ENCODE measurements at regions not wholly inside any gene's neighbourhood (a gene's known extent, or its start where the extent isn't known, plus 50 kb on each side); places are given as distances from the start of the nearest gene placed in this dataset.
"Not testable (repeated sequence)": the region's sequence is repeated elsewhere in the genome, so short reads cannot be mapped to it uniquely, and the experiment has no call there.

- not testable (repeated sequence) for DNase-seq (ENCODE audit: low read depth)
Measured at GRCh38 chr9:109665736-109666135, 114.3 kb upstream of the PALM2AKAP2 start.

- DNase-seq (ENCODE audit: low read depth), result no peak
Measured at GRCh38 chr9:109681301-109681700, 98.7 kb upstream of the PALM2AKAP2 start.

GRCh38 chr9:109682227-109682626 lies 97.8 kb upstream of the PALM2AKAP2 start:
- DNase-seq (ENCODE audit: low read depth), result no peak

- no peak for DNase-seq (ENCODE audit: low read depth)
Measured at GRCh38 chr9:109683521-109683920, 96.5 kb upstream of the PALM2AKAP2 start.

GRCh38 chr9:109689701-109690100 lies 90.3 kb upstream of the PALM2AKAP2 start:
- no peak for DNase-seq (ENCODE audit: low read depth)

GRCh38 chr9:109699019-109699418 lies 81.0 kb upstream of the PALM2AKAP2 start:
- no peak for DNase-seq (ENCODE audit: low read depth)

GRCh38 chr9:109704546-109704945 lies 75.5 kb upstream of the PALM2AKAP2 start:
- DNase-seq (ENCODE audit: low read depth), result no peak

GRCh38 chr9:109705515-109705914 lies 74.5 kb upstream of the PALM2AKAP2 start:
- peak; percentile 64 for DNase-seq (ENCODE audit: low read depth)

GRCh38 chr9:109707355-109707754 lies 72.6 kb upstream of the PALM2AKAP2 start:
- DNase-seq (ENCODE audit: low read depth), result no peak

- DNase-seq (ENCODE audit: low read depth), result no peak
Measured at GRCh38 chr9:109708451-109708945, 71.5 kb upstream of the PALM2AKAP2 start.

GRCh38 chr9:109709866-109710265 lies 70.1 kb upstream of the PALM2AKAP2 start:
- no peak for DNase-seq (ENCODE audit: low read depth)

- DNase-seq (ENCODE audit: low read depth), result no peak
Measured at GRCh38 chr9:109710830-109711229, 69.2 kb upstream of the PALM2AKAP2 start.

GRCh38 chr9:109715344-109715743 lies 64.7 kb upstream of the PALM2AKAP2 start:
- DNase-seq (ENCODE audit: low read depth), result no peak

- peak; percentile 26 for DNase-seq (ENCODE audit: low read depth)
Measured at GRCh38 chr9:109716631-109717030, 63.4 kb upstream of the PALM2AKAP2 start.

- no peak for DNase-seq (ENCODE audit: low read depth)
Measured at GRCh38 chr9:109717342-109717741, 62.7 kb upstream of the PALM2AKAP2 start.

- no peak for DNase-seq (ENCODE audit: low read depth)
Measured at GRCh38 chr9:109718861-109719260, 61.1 kb upstream of the PALM2AKAP2 start.

- DNase-seq (ENCODE audit: low read depth), result no peak
Measured at GRCh38 chr9:109721001-109721400, 59.0 kb upstream of the PALM2AKAP2 start.

GRCh38 chr9:109722007-109722406 lies 58.0 kb upstream of the PALM2AKAP2 start:
- no peak for DNase-seq (ENCODE audit: low read depth)

GRCh38 chr9:109723781-109724180 lies 56.2 kb upstream of the PALM2AKAP2 start:
- DNase-seq (ENCODE audit: low read depth), result no peak

GRCh38 chr9:109725460-109725859 lies 54.5 kb upstream of the PALM2AKAP2 start:
- no peak for DNase-seq (ENCODE audit: low read depth)

GRCh38 chr9:109726119-109726518 lies 53.9 kb upstream of the PALM2AKAP2 start:
- no peak for DNase-seq (ENCODE audit: low read depth)

- DNase-seq (ENCODE audit: low read depth), result no peak
Measured at GRCh38 chr9:109728686-109729300, 51.2 kb upstream of the PALM2AKAP2 start.

GRCh38 chr9:109729513-109729912 lies 50.5 kb upstream of the PALM2AKAP2 start:
- no peak for DNase-seq (ENCODE audit: low read depth)
